DND-41 (cell line): ENCODE measurements at regions not wholly inside any gene's neighbourhood (a gene's known extent, or its start where the extent isn't known, plus 50 kb on each side); places are given as distances from the start of the nearest gene placed in this dataset.

Experiments used
- CTCF ChIP-seq: IDR thresholded peaks from 2 replicates; pipeline ENCODE4 v1.5.1; 2012; ENCODE audit warnings: borderline replicate concordance, low read length, moderate library complexity, mild to moderate bottlenecking; ENCODE audit not compliant: poor library complexity, severe bottlenecking; ENCODE audit errors: extremely low read depth
- EZH2 ChIP-seq: IDR thresholded peaks from 3 replicates; pipeline ENCODE4 v1.6.1; 2012; ENCODE audit warnings: borderline replicate concordance, low read depth, mild to moderate bottlenecking, moderate library complexity, low read length, inconsistent platforms; ENCODE audit not compliant: severe bottlenecking

- TF ChIP-seq CTCF (no peak), EZH2 (no peak)
Measured at GRCh38 chr4:13067077-13067476, 417.1 kb downstream of the RAB28 start.
